HL-60/S4 (cell line): ENCODE measurements at regions not wholly inside any gene's neighbourhood (a gene's known extent, or its start where the extent isn't known, plus 50 kb on each side); places are given as distances from the start of the nearest gene placed in this dataset.
"Not testable (repeated sequence)": the region's sequence is repeated elsewhere in the genome, so short reads cannot be mapped to it uniquely, and the experiment has no call there.

Experiments
- in situ Hi-C: fragments of 300-500 bp; cut with MboI; formaldehyde crosslinking; loops from 2 replicates; pipeline ENCODE4 v1.14.3; 2022; ENCODE audit warnings: low sequenced_read_pairs

DNA sequence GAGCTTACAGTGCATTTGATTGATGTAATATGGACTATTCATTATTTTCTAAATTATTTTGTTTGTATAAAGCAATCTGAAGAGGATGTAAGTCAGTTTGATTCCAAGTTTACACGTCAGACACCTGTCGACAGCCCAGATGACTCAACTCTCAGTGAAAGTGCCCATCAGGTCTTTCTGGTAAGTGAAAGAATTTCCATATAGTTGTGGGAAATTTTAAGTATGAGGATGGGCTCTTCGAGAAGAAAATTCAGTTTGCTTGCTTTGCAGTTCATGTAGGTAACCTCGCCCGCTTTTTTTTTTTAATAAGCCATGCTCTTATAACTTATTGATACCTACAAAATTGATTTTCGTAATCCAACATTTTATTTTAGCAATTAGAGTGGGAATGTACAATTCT, 151.6 kb downstream of the CDRT15L2 start:
- in situ Hi-C loops: not testable (repeated sequence)

- in situ Hi-C loops: no loop called here
Measured at GRCh38 chr17:20733923-20734322, 154.4 kb downstream of the CDRT15L2 start.

- in situ Hi-C loops: no loop called here
Measured at GRCh38 chr17:20735796-20736195, 156.3 kb downstream of the CDRT15L2 start.

DNA sequence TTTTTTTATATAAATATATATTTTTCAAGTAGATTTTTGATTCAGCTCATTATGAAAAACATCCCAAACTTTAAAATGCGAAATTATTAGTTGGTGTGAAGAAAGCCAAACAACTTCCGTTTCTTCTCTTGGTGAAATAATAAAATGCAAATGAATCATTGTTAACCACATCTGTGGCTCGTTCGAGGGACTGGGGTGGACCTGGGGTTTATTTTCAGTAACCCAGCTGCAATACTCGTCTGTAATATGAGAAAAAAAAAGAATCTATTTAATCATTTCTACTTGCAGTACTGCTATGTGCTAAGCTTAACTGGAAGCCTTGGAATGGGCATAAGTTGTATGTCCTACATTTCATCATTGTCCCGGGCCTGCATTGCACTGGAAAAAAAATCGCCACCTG, 158.1 kb downstream of the CDRT15L2 start:
- in situ Hi-C loops: not testable (repeated sequence)

DNA sequence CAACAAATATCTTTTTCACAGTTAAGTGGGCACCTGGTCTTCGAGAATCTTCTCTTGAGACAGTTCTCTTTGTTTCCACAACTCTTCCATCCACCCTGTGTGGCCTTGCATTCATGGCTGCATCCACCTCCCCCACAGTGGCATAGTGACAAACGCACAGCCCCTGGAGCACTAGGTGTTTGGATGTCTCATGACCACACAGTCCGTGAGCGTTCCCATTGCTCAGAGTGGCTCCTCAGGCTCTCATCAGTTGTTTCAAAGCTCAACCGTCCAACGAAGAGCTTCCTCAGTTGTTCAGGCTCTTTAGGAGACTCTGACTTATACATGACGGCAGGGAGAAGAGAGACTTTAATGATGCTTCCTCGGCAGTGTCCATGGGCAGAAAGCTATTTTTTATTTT, 191.6 kb downstream of the CDRT15L2 start:
- in situ Hi-C loops: no loop called here

GRCh38 chr17:20774472-20775135, 195.1 kb downstream of the CDRT15L2 start:
- in situ Hi-C loops: no loop called here

- in situ Hi-C loops: no loop called here
Measured at GRCh38 chr17:20775331-20775730, 195.8 kb downstream of the CDRT15L2 start.

DNA sequence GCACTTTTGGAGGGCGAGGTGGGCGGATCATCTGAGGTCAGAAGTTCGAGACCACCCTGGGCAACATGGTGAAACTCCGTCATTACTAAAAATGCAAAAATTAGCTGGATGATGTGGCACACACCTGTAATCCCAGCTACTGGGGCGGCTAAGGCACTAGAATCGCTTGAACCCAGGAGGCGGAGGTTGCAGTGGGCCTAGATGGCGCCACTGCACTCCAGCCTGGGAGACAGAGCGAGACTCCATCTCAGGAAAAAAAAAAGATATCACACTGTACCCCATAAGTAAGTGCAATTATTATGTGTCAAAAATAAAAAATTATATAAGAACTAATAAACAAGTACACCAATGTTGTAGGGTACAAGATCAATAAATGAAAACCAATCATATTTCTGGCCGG, 200.0 kb downstream of the CDRT15L2 start:
- in situ Hi-C loops: no loop called here

GRCh38 chr17:20781260-20781659, 201.7 kb downstream of the CDRT15L2 start:
- in situ Hi-C loops: no loop called here

GRCh38 chr17:20781869-20782268, 202.3 kb downstream of the CDRT15L2 start:
- in situ Hi-C loops: not testable (repeated sequence)

- in situ Hi-C loops: no loop called here
Measured at GRCh38 chr17:20783091-20783490, 203.6 kb downstream of the CDRT15L2 start.

- in situ Hi-C loops: no loop called here
Measured at GRCh38 chr17:20784100-20784665, 204.7 kb downstream of the CDRT15L2 start.

DNA sequence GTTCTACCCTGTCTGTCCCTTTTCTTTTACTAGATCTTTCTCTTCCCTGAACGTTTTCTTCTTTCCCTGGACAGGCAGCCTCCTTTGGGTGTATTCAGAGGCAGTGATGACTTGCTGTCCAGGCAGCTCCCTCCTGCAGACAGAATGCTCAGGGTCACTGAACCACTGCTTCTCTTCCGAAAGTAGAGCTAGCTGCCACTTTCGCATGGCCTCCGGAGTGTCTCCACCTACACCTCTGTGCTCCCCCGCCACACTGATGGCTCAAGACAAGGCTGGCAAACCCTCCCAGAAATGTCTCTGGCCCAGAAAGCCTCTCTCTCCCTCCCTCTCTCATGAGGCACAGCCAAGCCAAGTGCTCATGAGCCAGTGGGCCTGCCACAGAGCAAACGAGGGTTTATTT, 207.8 kb downstream of the CDRT15L2 start:
- in situ Hi-C loops: no loop called here

- in situ Hi-C loops: no loop called here
Measured at GRCh38 chr17:20791626-20792025, 212.1 kb downstream of the CDRT15L2 start.

GRCh38 chr17:20794532-20794931, 215.0 kb downstream of the CDRT15L2 start:
- in situ Hi-C loops: not testable (repeated sequence)

- in situ Hi-C loops: no loop called here
Measured at GRCh38 chr17:20797292-20797691, 217.8 kb downstream of the CDRT15L2 start.

DNA sequence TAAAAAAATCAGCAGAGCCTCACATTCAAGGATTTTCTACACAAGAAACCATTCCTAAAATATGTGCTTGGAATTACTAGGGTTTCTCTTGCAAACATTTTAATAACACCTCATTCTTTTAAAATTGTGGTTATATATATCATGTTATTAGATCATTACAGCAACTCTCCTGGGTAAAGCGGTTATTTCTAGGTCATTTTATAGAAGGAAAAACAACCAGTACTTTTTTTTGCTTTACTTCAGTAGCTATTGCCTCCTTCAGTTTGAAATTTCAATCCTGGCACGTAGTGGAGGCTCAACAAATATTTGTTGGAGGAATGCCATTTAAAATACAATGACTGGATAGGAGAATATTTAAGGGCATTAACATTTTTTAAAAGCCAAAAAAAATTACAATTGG, 220.6 kb downstream of the CDRT15L2 start:
- in situ Hi-C loops: no loop called here

GRCh38 chr17:20805751-20806150, 226.2 kb downstream of the CDRT15L2 start:
- in situ Hi-C loops: no loop called here

DNA sequence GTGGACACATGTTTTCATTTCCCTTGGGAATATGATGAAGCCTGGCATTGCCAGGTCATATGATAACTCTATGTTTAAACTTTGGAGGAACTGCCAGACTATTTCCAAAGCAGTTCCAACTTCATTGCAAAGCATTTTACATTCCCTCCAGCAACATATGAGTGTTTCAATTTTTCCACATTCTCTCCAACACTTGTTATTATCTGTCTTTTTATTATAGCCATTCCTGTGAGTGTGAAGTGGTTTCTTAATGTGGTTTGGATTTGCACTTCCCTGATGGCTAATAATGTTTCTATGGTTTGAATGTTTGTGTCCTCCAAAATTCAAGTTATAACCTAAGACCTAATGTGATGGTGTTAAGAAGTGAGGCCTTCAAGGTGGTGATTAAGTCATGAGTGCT, 228.0 kb downstream of the CDRT15L2 start:
- in situ Hi-C loops: not testable (repeated sequence)

DNA sequence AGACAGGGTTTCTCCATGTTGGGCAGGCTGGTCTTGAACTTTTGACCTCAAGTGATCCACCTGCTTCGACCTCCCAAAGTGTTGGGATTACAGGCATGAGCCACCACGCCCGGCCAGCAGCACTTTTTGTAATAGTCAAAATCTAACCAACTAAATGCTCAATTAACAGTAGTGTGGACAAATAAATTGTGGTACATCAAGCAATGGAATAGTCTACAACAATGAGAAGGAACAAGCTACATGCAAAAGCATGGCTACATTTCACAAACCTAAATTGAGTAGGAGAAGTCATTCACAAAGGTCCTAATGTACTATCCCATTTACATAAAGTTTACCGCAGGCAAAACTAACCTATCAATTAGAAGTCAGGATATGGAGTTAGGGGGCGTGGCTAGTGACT, 227.4 kb downstream of the USP22 start:
- in situ Hi-C loops: not testable (repeated sequence)

DNA sequence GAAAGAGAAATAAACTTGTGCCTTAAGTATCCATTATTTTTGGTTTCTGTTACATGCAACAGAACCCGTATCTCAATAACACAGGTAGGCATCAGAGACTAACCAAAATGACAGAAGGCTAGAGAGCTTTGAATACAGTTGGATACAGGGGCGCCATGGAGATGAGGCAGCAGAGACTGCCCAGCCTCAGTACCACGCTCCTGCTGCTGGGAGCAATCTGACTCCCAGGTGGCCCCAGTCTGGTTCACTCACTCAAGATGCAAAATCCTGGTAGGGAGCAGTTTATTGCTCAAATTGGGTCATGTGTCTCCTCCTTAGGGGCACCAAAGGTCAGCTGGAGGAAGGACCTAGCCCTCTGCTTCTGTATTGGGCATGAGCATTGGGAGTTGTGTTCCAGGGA, 218.9 kb downstream of the USP22 start:
- in situ Hi-C loops: no loop called here

GRCh38 chr17:20825539-20825938, 217.3 kb downstream of the USP22 start:
- in situ Hi-C loops: no loop called here

GRCh38 chr17:20840453-20840852, 202.4 kb downstream of the USP22 start:
- in situ Hi-C loops: not testable (repeated sequence)
